ENCODE measurements at regions not wholly inside any gene's neighbourhood (a gene's known extent, or its start where the extent isn't known, plus 50 kb on each side); places are given as distances from the start of the nearest gene placed in this dataset.
"Not testable (repeated sequence)": the region's sequence is repeated elsewhere in the genome, so short reads cannot be mapped to it uniquely, and the experiment has no call there.

DNA sequence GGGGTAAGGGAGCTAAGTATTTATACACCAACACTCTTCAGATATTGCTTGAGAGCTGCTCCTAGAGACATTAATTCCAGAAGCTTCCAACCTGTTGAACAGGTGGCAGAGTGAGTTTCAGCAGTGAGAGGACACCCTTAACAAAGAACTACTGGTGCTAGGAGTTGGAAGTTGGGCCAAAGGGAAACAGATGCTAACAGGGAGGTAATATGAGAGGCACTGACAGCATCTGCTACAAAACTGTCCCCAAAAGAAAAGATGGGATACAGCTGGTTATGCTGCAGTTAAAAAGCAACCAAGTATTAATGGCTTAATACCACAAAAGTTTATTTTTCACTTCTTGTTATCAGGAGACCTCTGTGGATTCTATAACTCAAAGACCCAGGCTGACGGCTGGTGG, 104.5 kb upstream of the SATB1 start:
- Histone ChIP-seq H2AK5ac (ENCODE audit: low read depth, low read length) (no peak overlapping the region), H4K91ac (ENCODE audit: low read depth, low read length, poor library complexity) (no peak overlapping the region), H4K8ac (ENCODE audit: low read depth, low read length) (no peak overlapping the region), H3K79me1 (ENCODE audit: low read depth, low read length) (no peaks in the 10 kb centered on the region), H2BK15ac (ENCODE audit: low read length) (no peak overlapping the region), H3K4me3 (ENCODE audit: low read length in 2 of 2) (no peak overlapping the region), H3K27ac (replicated peaks; ENCODE audit: low read length) (no peak overlapping the region), H2BK120ac (ENCODE audit: low read depth, low read length) (no peak overlapping the region), H3K4ac (ENCODE audit: low read length) (no peak overlapping the region), H3K18ac (ENCODE audit: low read length) (no peak overlapping the region), H3K27me3 (ENCODE audit: control insufficient read depth in 3 of 3, insufficient read depth in 3 of 3, low read depth in 1 of 3, low read length in 3 of 3) (no peaks in the 10 kb centered on the region), H3K4me2 (ENCODE audit: insufficient read depth, low read length, poor library complexity, severe bottlenecking) (no peak overlapping the region), H2BK12ac (ENCODE audit: low read length) (no peak overlapping the region), H3K36me3 (replicated peaks in 1 of 2; ENCODE audit: control insufficient read depth in 2 of 2, insufficient read depth in 2 of 2, low read length in 2 of 2) (no peaks in the 10 kb centered on the region), H3K4me1 (ENCODE audit: control insufficient read depth in 2 of 2, insufficient read depth in 1 of 2, low read depth in 1 of 2, low read length in 2 of 2) (no peaks in the 10 kb centered on the region), H2AFZ (ENCODE audit: low read length) (no peak overlapping the region), H3K9me3 (replicated peaks in 1 of 2; ENCODE audit: control insufficient read depth in 2 of 2, insufficient read depth in 1 of 2, low read depth in 1 of 2, low read length in 2 of 2) (no peaks in the 10 kb centered on the region), H3K9ac (ENCODE audit: low read depth, low read length, poor library complexity) (no peak overlapping the region), H3K14ac (ENCODE audit: low read length) (no peak overlapping the region), H3K23ac (ENCODE audit: low read depth, low read length, poor library complexity) (no peak overlapping the region), H2BK5ac (ENCODE audit: low read length) (no peak overlapping the region)
- DNase-seq (ENCODE audit: low spot score) = no peak
- no CpG with 5 or more reads among the region's 1 CpG for WGBS, 2 donors (ENCODE audit: extremely low coverage in 2 of 2, insufficient read length in 2 of 2, insufficient replicate concordance in 1 of 2)

DNA sequence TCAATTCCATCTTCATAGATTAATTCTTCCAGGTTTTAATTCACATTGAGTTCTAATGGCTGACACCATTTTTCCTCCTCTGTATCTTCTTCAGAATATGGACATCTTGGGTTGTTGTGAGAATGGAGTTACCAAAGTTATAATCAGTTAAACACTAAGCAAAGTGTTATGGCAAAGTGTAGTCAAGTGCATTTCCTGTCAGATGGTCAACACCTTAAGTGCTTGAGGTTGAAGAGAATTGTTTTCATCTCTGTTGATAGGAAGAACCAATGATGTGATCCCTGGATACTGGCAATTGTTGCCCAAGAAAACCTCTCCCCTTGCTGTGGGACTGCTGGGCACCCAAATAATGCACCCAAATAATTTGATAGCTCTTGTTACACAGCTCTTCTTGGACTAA, 102.6 kb upstream of the SATB1 start:
- Histone ChIP-seq H2AK5ac (ENCODE audit: low read depth, low read length) (no peak overlapping the region), H3K36me3 (replicated peaks in 1 of 2; ENCODE audit: control insufficient read depth in 2 of 2, insufficient read depth in 2 of 2, low read length in 2 of 2) (no peaks in the 10 kb centered on the region), H2BK15ac (ENCODE audit: low read length) (no peak overlapping the region), H3K9ac (ENCODE audit: low read depth, low read length, poor library complexity) (no peak overlapping the region), H3K27ac (replicated peaks; ENCODE audit: low read length) (no peak overlapping the region), H3K27me3 (ENCODE audit: control insufficient read depth in 3 of 3, insufficient read depth in 3 of 3, low read depth in 1 of 3, low read length in 3 of 3) (no peaks in the 10 kb centered on the region), H3K9me3 (replicated peaks in 1 of 2; ENCODE audit: control insufficient read depth in 2 of 2, insufficient read depth in 1 of 2, low read depth in 1 of 2, low read length in 2 of 2) (no peaks in the 10 kb centered on the region), H2AFZ (ENCODE audit: low read length) (no peak overlapping the region), H3K4me1 (ENCODE audit: control insufficient read depth in 2 of 2, insufficient read depth in 1 of 2, low read depth in 1 of 2, low read length in 2 of 2) (no peaks in the 10 kb centered on the region), H4K8ac (ENCODE audit: low read depth, low read length) (no peak overlapping the region), H2BK5ac (ENCODE audit: low read length) (no peak overlapping the region), H3K4me3 (ENCODE audit: low read length in 2 of 2) (no peak overlapping the region), H4K91ac (ENCODE audit: low read depth, low read length, poor library complexity) (no peak overlapping the region), H3K4me2 (ENCODE audit: insufficient read depth, low read length, poor library complexity, severe bottlenecking) (no peak overlapping the region), H3K14ac (ENCODE audit: low read length) (no peak overlapping the region), H3K18ac (ENCODE audit: low read length) (no peak overlapping the region), H3K79me1 (ENCODE audit: low read depth, low read length) (no peaks in the 10 kb centered on the region), H3K4ac (ENCODE audit: low read length) (no peak overlapping the region), H3K23ac (ENCODE audit: low read depth, low read length, poor library complexity) (no peak overlapping the region), H2BK12ac (ENCODE audit: low read length) (no peak overlapping the region), H2BK120ac (ENCODE audit: low read depth, low read length) (no peak overlapping the region)
- no peak for DNase-seq (ENCODE audit: low spot score)

DNA sequence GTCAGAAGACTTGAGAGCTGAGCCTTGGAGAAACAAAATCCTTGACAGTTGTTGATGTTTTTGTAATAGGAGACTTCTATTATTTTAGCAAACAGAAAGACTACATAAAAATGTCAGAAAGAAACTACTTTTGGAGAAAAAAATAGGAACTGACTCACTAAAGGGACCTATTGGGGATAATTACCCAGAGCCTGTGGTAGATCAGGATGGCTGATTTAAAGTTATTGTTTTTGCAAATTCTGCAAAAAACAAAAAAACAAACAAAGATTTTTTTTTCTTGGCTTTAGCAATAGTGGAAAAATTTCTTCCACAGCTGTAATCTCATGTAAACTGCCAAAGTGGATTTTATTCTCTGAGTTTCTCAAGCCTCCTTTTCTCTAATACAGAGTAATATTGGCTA, 101.5 kb upstream of the SATB1 start:
- H3K23ac ChIP-seq (ENCODE audit: low read depth, low read length, poor library complexity) = no peak overlapping the region
- no peak overlapping the region for H3K4me2 ChIP-seq (ENCODE audit: insufficient read depth, low read length, poor library complexity, severe bottlenecking)
- no peak overlapping the region for H3K4me3 ChIP-seq (ENCODE audit: low read length in 2 of 2)
- no peak overlapping the region for H2BK15ac ChIP-seq (ENCODE audit: low read length)
- H3K4me1 ChIP-seq (ENCODE audit: control insufficient read depth in 2 of 2, insufficient read depth in 1 of 2, low read depth in 1 of 2, low read length in 2 of 2) = no peaks in the 10 kb centered on the region
- no peak overlapping the region for H2AFZ ChIP-seq (ENCODE audit: low read length)
- H2BK120ac ChIP-seq (ENCODE audit: low read depth, low read length) = no peak overlapping the region
- H3K36me3 ChIP-seq (replicated peaks in 1 of 2; ENCODE audit: control insufficient read depth in 2 of 2, insufficient read depth in 2 of 2, low read length in 2 of 2) = no peaks in the 10 kb centered on the region
- H2BK5ac ChIP-seq (ENCODE audit: low read length) = no peak overlapping the region
- H3K79me1 ChIP-seq (ENCODE audit: low read depth, low read length) = no peaks in the 10 kb centered on the region
- no peak overlapping the region for H4K8ac ChIP-seq (ENCODE audit: low read depth, low read length)
- no peaks in the 10 kb centered on the region for H3K9me3 ChIP-seq (replicated peaks in 1 of 2; ENCODE audit: control insufficient read depth in 2 of 2, insufficient read depth in 1 of 2, low read depth in 1 of 2, low read length in 2 of 2)
- no peak overlapping the region for H3K4ac ChIP-seq (ENCODE audit: low read length)
- H4K91ac ChIP-seq (ENCODE audit: low read depth, low read length, poor library complexity) = no peak overlapping the region
- no peak for DNase-seq (ENCODE audit: low spot score)
- H3K18ac ChIP-seq (ENCODE audit: low read length) = no peak overlapping the region
- no peaks in the 10 kb centered on the region for H3K27me3 ChIP-seq (ENCODE audit: control insufficient read depth in 3 of 3, insufficient read depth in 3 of 3, low read depth in 1 of 3, low read length in 3 of 3)
- no peak overlapping the region for H2BK12ac ChIP-seq (ENCODE audit: low read length)
- no peak overlapping the region for H3K9ac ChIP-seq (ENCODE audit: low read depth, low read length, poor library complexity)
- no peak overlapping the region for H2AK5ac ChIP-seq (ENCODE audit: low read depth, low read length)
- H3K27ac ChIP-seq (replicated peaks; ENCODE audit: low read length) = no peak overlapping the region
- no peak overlapping the region for H3K14ac ChIP-seq (ENCODE audit: low read length)

DNA sequence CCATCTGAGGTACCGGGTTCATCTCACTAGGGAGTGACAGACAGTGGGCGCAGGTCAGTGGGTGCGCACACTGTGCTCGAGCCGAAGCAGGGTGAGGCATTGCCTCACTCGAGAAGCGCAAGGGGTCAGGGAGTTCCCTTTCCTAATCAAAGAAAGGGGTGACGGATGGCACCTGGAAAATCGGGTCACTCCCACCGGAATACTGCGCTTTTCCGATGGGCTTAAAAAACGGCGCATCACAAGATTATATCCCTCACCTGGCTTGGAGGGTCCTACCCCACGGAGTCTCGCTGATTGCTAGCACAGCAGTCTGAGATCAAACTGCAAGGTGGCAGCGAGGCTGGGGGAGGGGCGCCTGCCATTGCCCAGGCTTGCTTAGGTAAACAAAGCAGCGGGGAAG, 91.0 kb upstream of the SATB1 start:
- H4K8ac ChIP-seq (ENCODE audit: low read depth, low read length); H3K23ac ChIP-seq (ENCODE audit: low read depth, low read length, poor library complexity); H4K91ac ChIP-seq (ENCODE audit: low read depth, low read length, poor library complexity); H3K9ac ChIP-seq (ENCODE audit: low read depth, low read length, poor library complexity); H3K27ac ChIP-seq (replicated peaks; ENCODE audit: low read length); H2AK5ac ChIP-seq (ENCODE audit: low read depth, low read length); H2BK12ac ChIP-seq (ENCODE audit: low read length); H3K4ac ChIP-seq (ENCODE audit: low read length); H3K4me3 ChIP-seq (ENCODE audit: low read length in 2 of 2); H3K9me3 ChIP-seq (replicated peaks in 1 of 2; ENCODE audit: control insufficient read depth in 2 of 2, insufficient read depth in 1 of 2, low read depth in 1 of 2, low read length in 2 of 2); H3K14ac ChIP-seq (ENCODE audit: low read length); H3K36me3 ChIP-seq (replicated peaks in 1 of 2; ENCODE audit: control insufficient read depth in 2 of 2, insufficient read depth in 2 of 2, low read length in 2 of 2); H3K27me3 ChIP-seq (ENCODE audit: control insufficient read depth in 3 of 3, insufficient read depth in 3 of 3, low read depth in 1 of 3, low read length in 3 of 3); H2BK15ac ChIP-seq (ENCODE audit: low read length); H2BK5ac ChIP-seq (ENCODE audit: low read length); H2BK120ac ChIP-seq (ENCODE audit: low read depth, low read length); H3K18ac ChIP-seq (ENCODE audit: low read length); H3K4me1 ChIP-seq (ENCODE audit: control insufficient read depth in 2 of 2, insufficient read depth in 1 of 2, low read depth in 1 of 2, low read length in 2 of 2); H3K4me2 ChIP-seq (ENCODE audit: insufficient read depth, low read length, poor library complexity, severe bottlenecking); DNase-seq (ENCODE audit: low spot score); H3K79me1 ChIP-seq (ENCODE audit: low read depth, low read length): not testable (repeated sequence)
- H2AFZ ChIP-seq (ENCODE audit: low read length) = peak overlapping the region; percentile 72
- WGBS, 2 donors (ENCODE audit: extremely low coverage in 2 of 2, insufficient read length in 2 of 2, insufficient replicate concordance in 1 of 2) = no CpG with 5 or more reads among the region's 19 CpGs

All from neuronal stem cell (in vitro differentiated cells).